ENCODE measurements at regions not wholly inside any gene's neighbourhood (a gene's known extent, or its start where the extent isn't known, plus 50 kb on each side); places are given as distances from the start of the nearest gene placed in this dataset.

GRCh38 chr4:133903029-133903428, 298.6 kb downstream of the PABPC4L start:
- H3K9me3 ChIP-seq, result no peaks in the 10 kb centered on the region
- H3K4me3 ChIP-seq, result no peak overlapping the region
- no peak overlapping the region for H3K27ac ChIP-seq
- intact Hi-C loops (cut with DNase I), result no loop called here
- no peak for DNase-seq
- H3K36me3 ChIP-seq, result no peaks in the 10 kb centered on the region
- H3K4me1 ChIP-seq (ENCODE audit: insufficient read depth), result no peaks in the 10 kb centered on the region
- no peaks in the 10 kb centered on the region for H3K27me3 ChIP-seq
- TF ChIP-seq CTCF (IDR thresholded peaks at IDR 0.05) (no peak), POLR2A (IDR thresholded peaks at IDR 0.05) (no peak), EP300 (IDR thresholded peaks at IDR 0.05) (no peak)

- intact Hi-C loops (cut with DNase I), result no loop called here
- no peaks in the 10 kb centered on the region for H3K36me3 ChIP-seq
- no peak overlapping the region for H3K27ac ChIP-seq
- no peak for TF ChIP-seq EP300 (IDR thresholded peaks at IDR 0.05)
- TF ChIP-seq POLR2A (IDR thresholded peaks at IDR 0.05), result no peak
- no peak for TF ChIP-seq CTCF (IDR thresholded peaks at IDR 0.05)
- WGBS, 3 donors, result 84 to 98% (median 93%) methylated on average over 1 of the region's 1 CpG
- H3K9me3 ChIP-seq, result no peaks in the 10 kb centered on the region
- H3K4me1 ChIP-seq (ENCODE audit: insufficient read depth), result no peaks in the 10 kb centered on the region
- no peaks in the 10 kb centered on the region for H3K27me3 ChIP-seq
- H3K4me3 ChIP-seq, result no peak overlapping the region
- DNase-seq, result no peak
Observed at GRCh38 chr4:133891011-133891410, 310.6 kb downstream of the PABPC4L start.

- 58 to 72% (median 61%) methylated on average over 4 of the region's 4 CpGs for WGBS, 3 donors
- no peak overlapping the region for H3K27ac ChIP-seq
- H3K4me1 ChIP-seq (ENCODE audit: insufficient read depth), result no peaks in the 10 kb centered on the region
- TF ChIP-seq CTCF (IDR thresholded peaks at IDR 0.05), result no peak
- no peak for TF ChIP-seq POLR2A (IDR thresholded peaks at IDR 0.05)
- TF ChIP-seq EP300 (IDR thresholded peaks at IDR 0.05), result no peak
- H3K4me3 ChIP-seq, result no peak overlapping the region
- no peaks in the 10 kb centered on the region for H3K27me3 ChIP-seq
- DNase-seq, result no peak
- no peaks in the 10 kb centered on the region for H3K9me3 ChIP-seq
- intact Hi-C loops (cut with DNase I), result no loop called here
- H3K36me3 ChIP-seq, result no peaks in the 10 kb centered on the region
Observed at GRCh38 chr4:133887723-133888122, 313.9 kb downstream of the PABPC4L start.

- WGBS, 3 donors, result 81 to 92% (median 87%) methylated on average over 3 of the region's 3 CpGs
- no peak for DNase-seq
Observed at GRCh38 chr4:133869486-133869885, 332.1 kb downstream of the PABPC4L start.

More at GRCh38 chr4:133869486-133869885, 332.1 kb downstream of the PABPC4L start:
- H3K4me3 ChIP-seq, result no peak overlapping the region
- intact Hi-C loops (cut with DNase I), result no loop called here
- H3K27ac ChIP-seq, result no peak overlapping the region
- peaks cover 0 to 5% of the 10 kb centered on the region in 2 donors for H3K9me3 ChIP-seq
- H3K27me3 ChIP-seq, result no peaks in the 10 kb centered on the region
- no peak for TF ChIP-seq CTCF (IDR thresholded peaks at IDR 0.05)
- no peak for TF ChIP-seq POLR2A (IDR thresholded peaks at IDR 0.05)
- TF ChIP-seq EP300 (IDR thresholded peaks at IDR 0.05), result no peak
- H3K4me1 ChIP-seq (ENCODE audit: insufficient read depth), result no peaks in the 10 kb centered on the region
- no peaks in the 10 kb centered on the region for H3K36me3 ChIP-seq

All from ovary (tissue), 7 donors.